ENCODE measurements at regions not wholly inside any gene's neighbourhood (a gene's known extent, or its start where the extent isn't known, plus 50 kb on each side); places are given as distances from the start of the nearest gene placed in this dataset.

DNA sequence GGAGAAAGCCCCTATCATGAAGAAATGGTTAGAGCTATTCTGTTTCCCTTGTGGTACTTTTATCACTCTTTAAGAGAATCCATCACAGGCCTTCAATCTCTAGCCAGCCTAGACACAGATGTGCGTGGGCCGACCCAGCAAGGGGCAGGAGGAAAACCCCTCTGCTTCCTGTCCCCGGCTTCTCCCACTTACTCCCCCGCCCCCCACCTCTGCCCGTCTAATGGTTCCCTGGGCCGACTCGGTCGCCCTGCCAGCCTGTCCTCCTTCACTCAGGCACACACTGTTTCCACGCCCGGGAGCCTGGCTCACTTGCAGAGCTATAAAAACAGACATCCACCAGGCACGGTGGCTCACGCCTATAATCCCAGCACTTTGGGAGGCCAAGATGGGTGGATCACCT lies 58.3 kb upstream of the TFRC start:
- DNase-seq (ENCODE audit: low spot score), result no peak
- Histone ChIP-seq H3K4me1 (ENCODE audit: control insufficient read depth in 4 of 4, insufficient read depth in 4 of 4, low read length in 3 of 4) (peaks cover 2 to 55% (median 49%) of the 10 kb centered on the region in 4 donors), H3K9me3 (ENCODE audit: control insufficient read depth in 4 of 4, low read length in 3 of 4) (no peaks in the 10 kb centered on the region), H3K27ac (ENCODE audit: low read depth in 1 of 2, low read length in 2 of 2) (no peak overlapping the region), H3K27me3 (ENCODE audit: control insufficient read depth in 4 of 4, insufficient read depth in 4 of 4, low read length in 3 of 4) (no peaks in the 10 kb centered on the region), H3K36me3 (ENCODE audit: control insufficient read depth in 4 of 4, insufficient read depth in 3 of 4, low read depth in 1 of 4, low read length in 3 of 4) (no peaks in the 10 kb centered on the region), H3K9ac (ENCODE audit: low read depth in 1 of 2, low read length in 2 of 2) (no peak overlapping the region), H3K4me3 (ENCODE audit: low read depth in 1 of 3, low read length in 3 of 3) (no peak overlapping the region)
- WGBS, result 90% methylated on average over 12 of the region's 12 CpGs
- TF ChIP-seq RXRA (IDR thresholded peaks at IDR 0.05), result no peak
- TF ChIP-seq, protein P1, sequence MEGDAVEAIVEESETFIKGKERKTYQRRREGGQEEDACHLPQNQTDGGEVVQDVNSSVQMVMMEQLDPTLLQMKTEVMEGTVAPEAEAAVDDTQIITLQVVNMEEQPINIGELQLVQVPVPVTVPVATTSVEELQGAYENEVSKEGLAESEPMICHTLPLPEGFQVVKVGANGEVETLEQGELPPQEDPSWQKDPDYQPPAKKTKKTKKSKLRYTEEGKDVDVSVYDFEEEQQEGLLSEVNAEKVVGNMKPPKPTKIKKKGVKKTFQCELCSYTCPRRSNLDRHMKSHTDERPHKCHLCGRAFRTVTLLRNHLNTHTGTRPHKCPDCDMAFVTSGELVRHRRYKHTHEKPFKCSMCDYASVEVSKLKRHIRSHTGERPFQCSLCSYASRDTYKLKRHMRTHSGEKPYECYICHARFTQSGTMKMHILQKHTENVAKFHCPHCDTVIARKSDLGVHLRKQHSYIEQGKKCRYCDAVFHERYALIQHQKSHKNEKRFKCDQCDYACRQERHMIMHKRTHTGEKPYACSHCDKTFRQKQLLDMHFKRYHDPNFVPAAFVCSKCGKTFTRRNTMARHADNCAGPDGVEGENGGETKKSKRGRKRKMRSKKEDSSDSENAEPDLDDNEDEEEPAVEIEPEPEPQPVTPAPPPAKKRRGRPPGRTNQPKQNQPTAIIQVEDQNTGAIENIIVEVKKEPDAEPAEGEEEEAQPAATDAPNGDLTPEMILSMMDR (IDR thresholded peaks at IDR 0.05; ENCODE audit: low read depth, low read length, missing input control), result no peak
- TF ChIP-seq, protein P2, sequence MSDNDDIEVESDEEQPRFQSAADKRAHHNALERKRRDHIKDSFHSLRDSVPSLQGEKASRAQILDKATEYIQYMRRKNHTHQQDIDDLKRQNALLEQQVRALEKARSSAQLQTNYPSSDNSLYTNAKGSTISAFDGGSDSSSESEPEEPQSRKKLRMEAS (IDR thresholded peaks at IDR 0.05), result no peak
- no peak for TF ChIP-seq FOXA1 (IDR thresholded peaks at IDR 0.05)
- TF ChIP-seq TAF1 (conservative IDR thresholded peaks at IDR 0.05), result no peak
- no peak for TF ChIP-seq GABPA (IDR thresholded peaks at IDR 0.05 in 1 of 2, conservative IDR thresholded peaks at IDR 0.05 in 1 of 2)
- TF ChIP-seq HNF4G (IDR thresholded peaks at IDR 0.05), result no peak
- TF ChIP-seq, protein P3, sequence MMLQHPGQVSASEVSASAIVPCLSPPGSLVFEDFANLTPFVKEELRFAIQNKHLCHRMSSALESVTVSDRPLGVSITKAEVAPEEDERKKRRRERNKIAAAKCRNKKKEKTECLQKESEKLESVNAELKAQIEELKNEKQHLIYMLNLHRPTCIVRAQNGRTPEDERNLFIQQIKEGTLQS (IDR thresholded peaks at IDR 0.05), result no peak
- TF ChIP-seq RAD21 (IDR thresholded peaks at IDR 0.05), result no peak
- TF ChIP-seq EGR1 (IDR thresholded peaks at IDR 0.05; ENCODE audit: low read depth in 2 of 2), result no peak
- no peak for TF ChIP-seq YY1 (IDR thresholded peaks at IDR 0.05)
- TF ChIP-seq, protein P4, sequence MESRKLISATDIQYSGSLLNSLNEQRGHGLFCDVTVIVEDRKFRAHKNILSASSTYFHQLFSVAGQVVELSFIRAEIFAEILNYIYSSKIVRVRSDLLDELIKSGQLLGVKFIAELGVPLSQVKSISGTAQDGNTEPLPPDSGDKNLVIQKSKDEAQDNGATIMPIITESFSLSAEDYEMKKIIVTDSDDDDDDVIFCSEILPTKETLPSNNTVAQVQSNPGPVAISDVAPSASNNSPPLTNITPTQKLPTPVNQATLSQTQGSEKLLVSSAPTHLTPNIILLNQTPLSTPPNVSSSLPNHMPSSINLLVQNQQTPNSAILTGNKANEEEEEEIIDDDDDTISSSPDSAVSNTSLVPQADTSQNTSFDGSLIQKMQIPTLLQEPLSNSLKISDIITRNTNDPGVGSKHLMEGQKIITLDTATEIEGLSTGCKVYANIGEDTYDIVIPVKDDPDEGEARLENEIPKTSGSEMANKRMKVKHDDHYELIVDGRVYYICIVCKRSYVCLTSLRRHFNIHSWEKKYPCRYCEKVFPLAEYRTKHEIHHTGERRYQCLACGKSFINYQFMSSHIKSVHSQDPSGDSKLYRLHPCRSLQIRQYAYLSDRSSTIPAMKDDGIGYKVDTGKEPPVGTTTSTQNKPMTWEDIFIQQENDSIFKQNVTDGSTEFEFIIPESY (IDR thresholded peaks at IDR 0.05), result no peak
- no peak for TF ChIP-seq FOXA2 (IDR thresholded peaks at IDR 0.05)
- TF ChIP-seq, protein P5, sequence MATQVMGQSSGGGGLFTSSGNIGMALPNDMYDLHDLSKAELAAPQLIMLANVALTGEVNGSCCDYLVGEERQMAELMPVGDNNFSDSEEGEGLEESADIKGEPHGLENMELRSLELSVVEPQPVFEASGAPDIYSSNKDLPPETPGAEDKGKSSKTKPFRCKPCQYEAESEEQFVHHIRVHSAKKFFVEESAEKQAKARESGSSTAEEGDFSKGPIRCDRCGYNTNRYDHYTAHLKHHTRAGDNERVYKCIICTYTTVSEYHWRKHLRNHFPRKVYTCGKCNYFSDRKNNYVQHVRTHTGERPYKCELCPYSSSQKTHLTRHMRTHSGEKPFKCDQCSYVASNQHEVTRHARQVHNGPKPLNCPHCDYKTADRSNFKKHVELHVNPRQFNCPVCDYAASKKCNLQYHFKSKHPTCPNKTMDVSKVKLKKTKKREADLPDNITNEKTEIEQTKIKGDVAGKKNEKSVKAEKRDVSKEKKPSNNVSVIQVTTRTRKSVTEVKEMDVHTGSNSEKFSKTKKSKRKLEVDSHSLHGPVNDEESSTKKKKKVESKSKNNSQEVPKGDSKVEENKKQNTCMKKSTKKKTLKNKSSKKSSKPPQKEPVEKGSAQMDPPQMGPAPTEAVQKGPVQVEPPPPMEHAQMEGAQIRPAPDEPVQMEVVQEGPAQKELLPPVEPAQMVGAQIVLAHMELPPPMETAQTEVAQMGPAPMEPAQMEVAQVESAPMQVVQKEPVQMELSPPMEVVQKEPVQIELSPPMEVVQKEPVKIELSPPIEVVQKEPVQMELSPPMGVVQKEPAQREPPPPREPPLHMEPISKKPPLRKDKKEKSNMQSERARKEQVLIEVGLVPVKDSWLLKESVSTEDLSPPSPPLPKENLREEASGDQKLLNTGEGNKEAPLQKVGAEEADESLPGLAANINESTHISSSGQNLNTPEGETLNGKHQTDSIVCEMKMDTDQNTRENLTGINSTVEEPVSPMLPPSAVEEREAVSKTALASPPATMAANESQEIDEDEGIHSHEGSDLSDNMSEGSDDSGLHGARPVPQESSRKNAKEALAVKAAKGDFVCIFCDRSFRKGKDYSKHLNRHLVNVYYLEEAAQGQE (IDR thresholded peaks at IDR 0.05), result no peak
- no peak for TF ChIP-seq NR2F2 (IDR thresholded peaks at IDR 0.05)

DNA sequence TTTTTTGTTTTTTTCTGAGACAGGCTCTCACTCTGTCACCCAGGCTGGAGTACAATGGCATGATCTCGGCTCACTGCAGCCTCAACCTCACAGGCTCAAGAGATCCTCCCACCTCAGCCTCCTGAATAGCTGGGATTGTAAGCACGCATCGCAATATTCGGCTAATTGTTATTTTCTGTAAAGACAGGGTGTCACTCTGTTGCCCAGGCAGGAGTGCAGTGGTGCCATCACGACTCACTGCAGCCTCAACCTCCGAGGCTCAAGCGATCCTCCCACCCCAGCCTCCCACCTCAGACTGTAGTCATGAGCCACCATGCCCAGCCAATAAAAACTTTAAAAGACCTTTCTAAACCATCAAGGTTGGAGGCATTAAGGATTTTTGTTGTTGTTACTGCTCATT lies 57.4 kb upstream of the TFRC start:
- no peak for DNase-seq (ENCODE audit: low spot score)
- H3K4me1 ChIP-seq (ENCODE audit: control insufficient read depth in 4 of 4, insufficient read depth in 4 of 4, low read length in 3 of 4), result peaks cover 2 to 54% (median 47%) of the 10 kb centered on the region in 4 donors
- H3K27ac ChIP-seq (ENCODE audit: low read depth in 1 of 2, low read length in 2 of 2), result no peak overlapping the region
- H3K4me3 ChIP-seq (ENCODE audit: low read depth in 1 of 3, low read length in 3 of 3), result no peak overlapping the region
- WGBS, result 96% methylated on average over 7 of the region's 7 CpGs
- H3K9ac ChIP-seq (ENCODE audit: low read depth in 1 of 2, low read length in 2 of 2), result no peak overlapping the region
- no peak for TF ChIP-seq FOXA1 (IDR thresholded peaks at IDR 0.05)
- TF ChIP-seq, protein P2 (IDR thresholded peaks at IDR 0.05), result no peak
- no peak for TF ChIP-seq TAF1 (conservative IDR thresholded peaks at IDR 0.05)
- no peak for TF ChIP-seq HNF4A (conservative IDR thresholded peaks at IDR 0.05)
- no peak for TF ChIP-seq RAD21 (IDR thresholded peaks at IDR 0.05)
- TF ChIP-seq EGR1 (IDR thresholded peaks at IDR 0.05; ENCODE audit: low read depth in 2 of 2), result no peak
- TF ChIP-seq JUND (IDR thresholded peaks at IDR 0.05), result no peak
- no peak for TF ChIP-seq YY1 (IDR thresholded peaks at IDR 0.05)
- TF ChIP-seq RXRA (IDR thresholded peaks at IDR 0.05), result no peak
- no peaks in the 10 kb centered on the region for H3K9me3 ChIP-seq (ENCODE audit: control insufficient read depth in 4 of 4, low read length in 3 of 4)
- H3K27me3 ChIP-seq (ENCODE audit: control insufficient read depth in 4 of 4, insufficient read depth in 4 of 4, low read length in 3 of 4), result no peaks in the 10 kb centered on the region
- H3K36me3 ChIP-seq (ENCODE audit: control insufficient read depth in 4 of 4, insufficient read depth in 3 of 4, low read depth in 1 of 4, low read length in 3 of 4), result no peaks in the 10 kb centered on the region

Measured in liver (tissue), 8 donors.